GM12891 (cell line): ENCODE measurements at regions not wholly inside any gene's neighbourhood (a gene's known extent, or its start where the extent isn't known, plus 50 kb on each side); places are given as distances from the start of the nearest gene placed in this dataset.
"Not testable (repeated sequence)": the region's sequence is repeated elsewhere in the genome, so short reads cannot be mapped to it uniquely, and the experiment has no call there.

Experiments
- DNase-seq: peaks from one replicate; pipeline ENCODE4 v3.0.0; 2011; ENCODE audit warnings: low spot score; ENCODE audit not compliant: insufficient read length
- FAIRE-seq: peaks from 2 replicates; lab custom pipeline; 2011; peaks lifted over from hg19 to GRCh38; lab: Jason Lieb, UNC
- PAX5 ChIP-seq: IDR thresholded peaks from 2 replicates; pipeline ENCODE4 v1.6.1; 2011; ENCODE audit warnings: low read length, moderate library complexity, mild to moderate bottlenecking; ENCODE audit not compliant: insufficient read depth, severe bottlenecking
- POLR2A ChIP-seq: IDR thresholded peaks from 2 replicates; pipeline ENCODE4 v1.6.1; 2011; ENCODE audit warnings: low read depth, low read length, control low read depth
- POLR2AphosphoS5 ChIP-seq: IDR thresholded peaks from 2 replicates; pipeline ENCODE4 v1.6.1; 2011; ENCODE audit warnings: low read depth, low read length, control low read depth
- POU2F2 ChIP-seq: IDR thresholded peaks from 2 replicates; pipeline ENCODE4 v1.6.1; 2011; ENCODE audit warnings: low read depth, mild to moderate bottlenecking, control low read depth, low read length, moderate library complexity
- SPI1 ChIP-seq: IDR thresholded peaks from 2 replicates; pipeline ENCODE4 v1.6.1; 2011; ENCODE audit warnings: low read depth, low read length, control low read depth
- TAF1 ChIP-seq: IDR thresholded peaks from 2 replicates; pipeline ENCODE4 v1.6.1; 2011; ENCODE audit warnings: low read depth, low read length, control low read depth

DNA sequence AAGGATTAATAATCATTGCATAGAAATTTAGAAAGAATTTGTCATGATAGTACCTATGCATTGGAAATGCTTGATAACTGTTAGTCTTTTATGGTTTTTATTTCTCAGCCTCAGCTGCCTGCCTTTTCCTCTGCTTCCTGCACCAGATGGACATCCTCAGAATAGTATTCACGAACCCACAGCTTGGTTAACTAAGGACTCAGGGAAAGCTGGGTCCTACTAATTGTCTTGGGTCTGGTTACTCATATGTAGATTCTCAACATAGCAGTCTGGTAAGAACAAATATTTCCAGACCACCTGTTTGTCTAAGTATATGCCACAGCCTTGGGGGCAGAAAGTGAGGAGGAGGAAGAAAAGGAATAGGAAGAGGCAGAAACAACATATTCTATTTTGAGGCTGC lies 464.5 kb upstream of the SMARCA2 start:
- TF ChIP-seq TAF1 (no peak), POLR2A (no peak), POLR2AphosphoS5 (no peak), PAX5 (no peak), SPI1 (no peak), POU2F2 (no peak)

DNA sequence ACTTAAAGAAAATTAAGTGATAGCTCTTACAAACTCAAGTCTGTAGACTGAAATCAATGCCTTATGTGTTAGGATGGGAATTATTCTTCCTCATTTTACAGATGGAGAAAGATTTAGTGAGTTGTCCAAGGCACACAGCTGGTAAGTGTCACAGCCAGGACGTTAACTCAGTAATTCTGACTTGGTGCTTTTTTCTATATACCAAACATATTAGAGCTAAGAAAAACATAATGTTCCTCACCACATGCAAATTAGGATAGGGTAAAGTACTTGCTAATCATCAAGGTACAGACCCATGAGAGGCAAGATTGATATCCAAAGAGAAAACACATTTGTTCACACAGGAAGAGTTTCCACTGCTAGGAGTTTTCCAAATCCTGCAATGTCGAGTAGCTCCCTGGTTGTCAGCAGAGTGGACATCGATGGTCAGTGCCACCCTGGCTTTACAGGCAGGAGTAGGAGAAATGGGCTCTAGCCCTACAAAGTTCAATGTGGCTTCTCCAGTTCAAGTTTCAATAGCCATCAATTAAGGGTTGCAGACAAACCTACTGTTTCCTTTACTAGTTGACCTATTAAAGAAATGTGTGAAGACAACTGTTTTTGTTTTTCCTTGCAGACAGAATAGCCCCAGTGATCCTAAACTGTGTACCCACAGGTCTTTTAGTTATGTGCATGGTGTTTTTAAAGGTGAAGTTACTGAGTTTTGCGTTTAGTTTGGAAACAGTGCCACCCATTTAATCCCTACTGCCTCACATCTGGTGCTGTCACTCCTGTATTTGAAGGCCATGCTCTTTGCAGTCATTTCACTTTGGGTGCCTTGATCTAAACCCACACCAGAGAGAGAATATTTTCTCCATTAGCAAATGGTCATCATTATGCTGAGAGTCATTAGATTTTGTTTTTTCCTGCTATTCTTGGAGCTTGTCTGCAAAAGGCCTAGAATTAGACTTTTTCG lies 460.8 kb upstream of the SMARCA2 start:
- TF ChIP-seq POLR2A, result no peak
- TF ChIP-seq POLR2AphosphoS5, result no peak
- no peak for TF ChIP-seq PAX5
- no peak for TF ChIP-seq SPI1
- no peak for TF ChIP-seq POU2F2
- TF ChIP-seq TAF1, result no peak
- no peak for DNase-seq
- no peak for FAIRE-seq

More for the DNA sequence above, 464.5 kb upstream of the SMARCA2 start:
- no peak for DNase-seq
- no peak for FAIRE-seq

DNA sequence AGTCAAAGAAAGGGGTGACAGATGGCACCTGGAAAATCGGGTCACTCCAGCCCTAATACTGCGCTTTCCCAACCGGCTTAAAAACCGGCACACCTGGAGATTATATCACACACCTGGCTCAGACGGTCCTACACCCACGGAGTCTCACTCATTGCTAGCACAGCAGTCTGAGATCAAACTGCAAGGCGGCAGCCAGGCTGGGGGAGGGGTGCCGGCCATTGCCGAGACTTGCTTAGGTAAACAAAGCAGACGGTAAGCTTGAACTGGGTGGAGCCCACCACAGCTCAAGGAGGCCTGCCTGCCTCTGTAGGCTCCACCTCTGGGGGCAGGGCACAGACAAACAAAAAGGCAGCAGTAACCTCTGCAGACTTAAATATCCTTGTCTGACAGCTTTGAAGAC lies 456.5 kb upstream of the SMARCA2 start:
- not testable (repeated sequence) for FAIRE-seq, DNase-seq

DNA sequence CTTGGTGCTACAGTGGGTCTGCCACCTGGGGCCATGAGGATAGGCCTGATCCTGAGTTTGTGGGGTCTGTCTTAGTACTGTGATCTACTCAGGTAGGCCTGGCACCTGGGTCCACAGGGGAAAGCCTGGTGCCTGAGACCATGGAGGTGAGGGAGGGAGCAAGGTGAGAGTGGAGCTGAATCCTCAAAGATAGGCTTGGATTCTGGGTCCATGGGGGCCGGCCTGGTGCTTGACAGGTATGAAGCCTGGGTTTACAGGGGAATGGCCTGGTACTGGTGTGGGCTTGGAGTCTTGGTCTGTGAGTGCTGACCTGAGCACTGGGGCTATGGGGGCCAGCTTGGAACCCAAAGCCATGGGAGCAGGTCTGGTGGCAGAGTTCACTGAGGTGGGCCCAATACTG lies 439.2 kb upstream of the SMARCA2 start:
- DNase-seq (no peak), FAIRE-seq (no peak)
- no peak for TF ChIP-seq POLR2A
- TF ChIP-seq POU2F2, result no peak
- TF ChIP-seq TAF1, result no peak
- no peak for TF ChIP-seq PAX5
- no peak for TF ChIP-seq POLR2AphosphoS5
- TF ChIP-seq SPI1, result no peak

DNA sequence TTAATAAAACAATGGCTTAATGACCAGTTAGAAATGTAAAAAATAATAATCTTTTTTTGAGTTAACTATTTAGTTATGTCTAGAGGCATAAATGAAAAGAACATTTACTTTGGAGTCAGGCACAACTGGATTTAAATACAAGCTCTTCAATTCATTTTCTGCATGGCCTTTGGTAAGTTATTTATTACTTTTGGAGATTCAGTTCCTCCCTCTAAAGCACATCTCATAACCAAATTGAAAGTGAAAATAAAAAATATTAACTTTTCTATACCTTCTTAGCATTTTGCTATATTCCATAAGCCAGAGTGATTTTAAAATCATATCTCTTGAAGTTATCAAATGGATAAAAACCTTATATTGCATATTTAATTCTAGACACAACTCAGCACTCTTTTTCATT lies 434.9 kb upstream of the SMARCA2 start:
- FAIRE-seq (no peak), DNase-seq (no peak)
- TF ChIP-seq SPI1 (peak; percentile 61), PAX5 (no peak)

DNA sequence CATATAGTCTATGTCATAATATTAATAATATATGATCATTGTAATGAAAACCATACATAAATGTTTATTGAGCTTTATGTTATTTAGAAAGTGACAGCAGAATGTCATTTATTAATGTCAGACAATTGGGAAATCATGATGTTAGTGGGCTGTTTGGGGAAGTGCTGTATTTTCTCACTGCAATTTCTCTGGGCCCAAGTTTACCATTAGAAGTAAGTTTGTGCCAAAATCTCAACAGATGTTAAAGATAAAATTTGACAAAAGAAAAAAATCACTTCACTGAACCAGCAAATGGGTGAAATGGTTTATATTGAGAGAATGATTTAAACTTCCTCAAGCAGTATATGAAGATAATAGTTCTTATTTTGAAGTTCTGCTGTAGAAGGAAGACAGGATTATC lies 433.2 kb upstream of the SMARCA2 start:
- no peak for FAIRE-seq
- TF ChIP-seq POLR2A (no peak), POU2F2 (no peak), PAX5 (no peak), SPI1 (no peak), POLR2AphosphoS5 (no peak), TAF1 (no peak)

DNA sequence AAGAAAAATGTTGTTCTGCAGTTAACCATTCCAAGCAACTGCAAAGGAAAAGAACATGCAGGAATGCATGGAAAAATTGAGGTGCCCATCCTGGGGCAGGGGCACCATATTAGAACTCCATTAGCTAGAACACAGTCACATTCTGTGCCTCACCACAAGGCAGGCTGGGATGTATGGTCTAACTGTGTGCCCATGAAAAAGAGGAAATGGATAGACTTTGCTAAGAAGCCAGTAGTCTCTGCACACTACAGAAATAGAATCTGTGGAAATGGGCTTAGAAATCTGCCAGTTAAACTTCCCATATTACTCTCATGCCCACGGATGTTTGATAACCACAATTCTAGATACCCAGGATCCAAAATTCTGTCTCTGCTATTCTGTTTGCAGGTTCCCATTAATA lies 423.8 kb upstream of the SMARCA2 start:
- DNase-seq (no peak), FAIRE-seq (no peak)
- TF ChIP-seq SPI1 (peak; percentile 59), POLR2A (no peak), TAF1 (no peak)

More for the DNA sequence above, 433.2 kb upstream of the SMARCA2 start:
- DNase-seq, result no peak

DNA sequence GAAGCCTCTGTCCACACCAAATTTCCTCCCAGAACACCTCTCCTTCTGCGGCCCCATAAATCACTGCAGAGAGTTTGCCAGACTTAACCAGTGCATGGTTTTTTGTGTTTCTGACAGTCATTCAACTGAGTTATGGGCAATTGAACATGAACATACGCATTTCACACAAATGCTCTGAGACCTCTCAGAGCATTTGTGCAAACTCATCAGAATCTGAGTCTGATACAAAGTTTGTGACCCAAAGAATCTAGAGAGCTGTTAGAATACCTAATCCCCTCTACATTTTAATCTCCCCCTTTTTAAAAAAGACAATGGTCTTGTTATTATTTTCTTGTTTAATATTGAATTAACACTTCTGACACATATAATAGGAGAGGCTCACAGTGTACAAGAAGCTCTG lies 416.9 kb upstream of the SMARCA2 start:
- FAIRE-seq, result no peak
- TF ChIP-seq POLR2A (no peak), POU2F2 (no peak), PAX5 (no peak), POLR2AphosphoS5 (no peak), SPI1 (no peak), TAF1 (no peak)

DNA sequence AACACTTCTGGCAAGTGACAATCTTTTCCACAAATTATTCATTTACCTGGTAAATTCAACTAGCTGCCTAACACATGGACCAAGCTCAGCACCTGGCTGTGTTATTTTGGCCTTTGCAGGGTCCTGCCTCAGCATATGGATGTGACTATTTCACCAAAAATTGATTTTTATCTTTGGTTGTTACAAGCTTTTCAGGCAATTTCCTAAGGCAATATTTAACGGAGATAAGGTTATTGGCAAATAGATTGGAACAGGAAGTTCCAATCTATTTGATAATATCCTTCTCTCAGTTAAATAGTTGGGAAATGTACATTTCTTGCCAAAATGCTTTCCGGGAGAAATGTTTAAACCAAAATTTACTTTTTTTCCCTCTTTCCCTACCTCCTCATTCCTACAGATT lies 415.2 kb upstream of the SMARCA2 start:
- DNase-seq (no peak), FAIRE-seq (no peak)
- TF ChIP-seq POLR2AphosphoS5, result no peak
- no peak for TF ChIP-seq POLR2A
- TF ChIP-seq POU2F2, result no peak
- TF ChIP-seq PAX5, result no peak
- TF ChIP-seq TAF1, result no peak
- TF ChIP-seq SPI1, result no peak

More for the DNA sequence above, 416.9 kb upstream of the SMARCA2 start:
- no peak for DNase-seq
